Pancreas (tissue), 10 donors: ENCODE measurements at regions not wholly inside any gene's neighbourhood (a gene's known extent, or its start where the extent isn't known, plus 50 kb on each side); places are given as distances from the start of the nearest gene placed in this dataset.

Source experiments
- ATAC-seq, 4 donors: fragments of 200-7000 bp; cut with Tn5 transposase; one replicate each; pipeline versions ENCODE4 v1.8.0 to v1.9.1; 2020; ENCODE audit warnings: mild to moderate bottlenecking in 4 of 4, moderate library complexity in 4 of 4
- DNase-seq, 6 donors: peaks; one replicate each; pipeline ENCODE4 v3.0.0-alpha.2; 2020
- FAIRE-seq: peaks from 2 replicates; lab custom pipeline; 2012; peaks lifted over from hg19 to GRCh38; lab: Jason Lieb, UNC
- H3K27ac ChIP-seq, 4 donors: fragments of 200-600 bp; sonication (generic); 1 replicate in 3 of 4; 2 replicates in 1 of 4; pipeline versions ENCODE4 v1.5.0 to v1.8.0; 2020
- H3K27me3 ChIP-seq, 4 donors: fragments of 200-600 bp; one replicate each; pipeline ENCODE4 v1.8.0; 2021
- H3K36me3 ChIP-seq, 3 donors: fragments of 200-600 bp; sonication (generic) in 1 of 3; one replicate each; pipeline versions ENCODE4 v1.5.0 to v1.8.0; 2020 to 2021
- H3K4me1 ChIP-seq, 3 donors: fragments of 200-600 bp; one replicate each; pipeline ENCODE4 v1.8.0; 2021
- H3K4me3 ChIP-seq, 4 donors: fragments of 200-600 bp; sonication (generic) in 2 of 4; one replicate each; pipeline versions ENCODE4 v1.5.0 to v1.8.0; 2020 to 2021
- H3K9me3 ChIP-seq, 4 donors: fragments of 200-600 bp; one replicate each; pipeline ENCODE4 v1.8.0; 2021
- WGBS, 2 donors: extraction: QIAGEN DNeasy Blood & Tissue Kit; methylation state at CpG; one replicate each; pipeline ENCODE4 v1.1.7; 2013; 5-methylcytosine and 5-hydroxymethylcytosine counted together
- intact Hi-C, 3 donors: fragments of 100-400 bp; cut with DNase I; formaldehyde crosslinking; loops; one replicate each; pipeline versions ENCODE4 v1.11.1 to v1.14.2; 2022
- TF ChIP-seq, protein P1 (sequence below), 4 donors: fragments of 200-600 bp; sonication (generic) in 3 of 4; IDR thresholded peaks; one replicate each; pipeline versions ENCODE4 v1.5.0 to v1.8.0; 2021; ENCODE audit warnings: antibody characterized with exemption in 4 of 4
- donor health status: healthy with polysubstance abuse.
- donor health status: DM: no; HTN: no; CAD: no; lungs with moderate emphysema.
- donor health status: DM: no; HTN: no; CAD: no.
- donor health status: control.
- donor health status: control.
- donor health status: Bipolar disorder and iron deficiency.
- donor health status: DM: yes; HTN: yes; CAD: no.
- donor health status: DM: no; HTN: no; CAD: no.
- donor health status: DM: no; HTN: no; CAD: no.
- donor health status: DM: yes; HTN: yes; CAD: no.

GRCh38 chr13:111994578-111994977 is 72.4 kb upstream of the SOX1 start:
- DNase-seq, result no peak
- intact Hi-C loops, result no loop called here
- FAIRE-seq, result no peak
- no peak for ATAC-seq
- TF ChIP-seq, protein P1, sequence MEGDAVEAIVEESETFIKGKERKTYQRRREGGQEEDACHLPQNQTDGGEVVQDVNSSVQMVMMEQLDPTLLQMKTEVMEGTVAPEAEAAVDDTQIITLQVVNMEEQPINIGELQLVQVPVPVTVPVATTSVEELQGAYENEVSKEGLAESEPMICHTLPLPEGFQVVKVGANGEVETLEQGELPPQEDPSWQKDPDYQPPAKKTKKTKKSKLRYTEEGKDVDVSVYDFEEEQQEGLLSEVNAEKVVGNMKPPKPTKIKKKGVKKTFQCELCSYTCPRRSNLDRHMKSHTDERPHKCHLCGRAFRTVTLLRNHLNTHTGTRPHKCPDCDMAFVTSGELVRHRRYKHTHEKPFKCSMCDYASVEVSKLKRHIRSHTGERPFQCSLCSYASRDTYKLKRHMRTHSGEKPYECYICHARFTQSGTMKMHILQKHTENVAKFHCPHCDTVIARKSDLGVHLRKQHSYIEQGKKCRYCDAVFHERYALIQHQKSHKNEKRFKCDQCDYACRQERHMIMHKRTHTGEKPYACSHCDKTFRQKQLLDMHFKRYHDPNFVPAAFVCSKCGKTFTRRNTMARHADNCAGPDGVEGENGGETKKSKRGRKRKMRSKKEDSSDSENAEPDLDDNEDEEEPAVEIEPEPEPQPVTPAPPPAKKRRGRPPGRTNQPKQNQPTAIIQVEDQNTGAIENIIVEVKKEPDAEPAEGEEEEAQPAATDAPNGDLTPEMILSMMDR (IDR thresholded peaks at IDR 0.05), result no peak
- Histone ChIP-seq H3K4me3 (no peak overlapping the region), H3K27ac (no peak overlapping the region), H3K36me3 (no peaks in the 10 kb centered on the region), H3K27me3 (peaks cover 0 to 15% (median 0%) of the 10 kb centered on the region in 4 donors), H3K9me3 (no peaks in the 10 kb centered on the region), H3K4me1 (no peaks in the 10 kb centered on the region)
- WGBS, 2 donors, result 56 to 70% methylated on average over 11 of the region's 11 CpGs

DNA sequence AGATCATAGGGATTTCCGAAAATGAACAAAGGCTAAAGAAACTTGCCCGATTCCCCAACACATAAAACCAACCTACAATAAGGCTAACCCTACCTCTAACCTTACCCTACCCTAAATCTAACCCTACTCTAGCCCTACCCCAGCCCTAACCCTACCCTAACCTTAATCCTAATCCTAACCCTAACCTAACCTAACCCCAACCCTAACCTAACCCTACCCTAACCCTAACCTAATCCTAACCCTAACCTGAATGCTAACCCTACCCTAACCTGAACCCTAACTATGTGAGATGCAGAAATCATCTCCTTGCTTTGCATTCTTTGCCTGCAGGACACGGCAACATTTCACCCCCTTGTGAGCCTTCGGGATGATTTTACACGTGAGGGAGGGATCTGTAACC is 67.6 kb upstream of the SOX1 start:
- Histone ChIP-seq H3K9me3 (no peaks in the 10 kb centered on the region), H3K4me1 (no peaks in the 10 kb centered on the region), H3K36me3 (no peaks in the 10 kb centered on the region), H3K4me3 (no peak overlapping the region), H3K27ac (no peak overlapping the region), H3K27me3 (peaks cover 0 to 15% (median 0%) of the 10 kb centered on the region in 4 donors)
- no peak for FAIRE-seq
- DNase-seq, result no peak
- 52 to 70% methylated on average over 5 of the region's 5 CpGs for WGBS, 2 donors
- TF ChIP-seq, protein P1 (IDR thresholded peaks at IDR 0.05), result no peak
- intact Hi-C loops, result no loop called here
- no peak for ATAC-seq

DNA sequence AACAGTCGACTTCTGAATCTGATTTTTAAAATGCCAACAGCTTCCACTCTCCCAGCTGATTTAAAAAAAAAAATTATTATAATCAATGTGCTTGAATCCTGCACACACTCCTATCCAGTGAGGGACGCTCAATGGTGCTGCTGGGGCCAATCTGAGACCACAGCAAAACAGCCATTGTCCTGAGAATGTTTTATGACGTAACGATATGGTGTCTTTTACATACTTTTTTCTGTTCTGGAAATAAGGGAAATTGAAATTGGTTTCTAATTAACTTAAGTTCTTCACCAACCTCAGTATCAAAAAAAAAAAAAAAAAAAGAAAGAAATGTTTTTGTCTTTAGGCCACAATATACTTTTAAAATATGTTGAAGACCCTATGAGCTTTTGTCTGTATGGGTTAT is 66.1 kb upstream of the SOX1 start:
- no peak for DNase-seq
- Histone ChIP-seq H3K36me3 (no peaks in the 10 kb centered on the region), H3K4me1 (no peaks in the 10 kb centered on the region), H3K4me3 (no peak overlapping the region), H3K27me3 (peaks cover 0 to 18% (median 0%) of the 10 kb centered on the region in 4 donors), H3K27ac (no peak overlapping the region), H3K9me3 (no peaks in the 10 kb centered on the region)
- no peak for FAIRE-seq
- intact Hi-C loops, result no loop called here
- 74 to 87% methylated on average over 4 of the region's 4 CpGs for WGBS, 2 donors
- TF ChIP-seq, protein P1 (IDR thresholded peaks at IDR 0.05), result no peak
- ATAC-seq, result no peak

GRCh38 chr13:112001571-112001970 is 65.4 kb upstream of the SOX1 start:
- ATAC-seq, result no peak
- Histone ChIP-seq H3K27ac (no peak overlapping the region), H3K9me3 (no peaks in the 10 kb centered on the region), H3K4me3 (no peak overlapping the region), H3K36me3 (no peaks in the 10 kb centered on the region), H3K4me1 (no peaks in the 10 kb centered on the region), H3K27me3 (peaks cover 0 to 16% (median 0%) of the 10 kb centered on the region in 4 donors)
- TF ChIP-seq, protein P1 (IDR thresholded peaks at IDR 0.05), result no peak
- FAIRE-seq, result no peak
- no peak for DNase-seq
- 76 to 88% methylated on average over 5 of the region's 5 CpGs for WGBS, 2 donors
- intact Hi-C loops, result no loop called here

DNA sequence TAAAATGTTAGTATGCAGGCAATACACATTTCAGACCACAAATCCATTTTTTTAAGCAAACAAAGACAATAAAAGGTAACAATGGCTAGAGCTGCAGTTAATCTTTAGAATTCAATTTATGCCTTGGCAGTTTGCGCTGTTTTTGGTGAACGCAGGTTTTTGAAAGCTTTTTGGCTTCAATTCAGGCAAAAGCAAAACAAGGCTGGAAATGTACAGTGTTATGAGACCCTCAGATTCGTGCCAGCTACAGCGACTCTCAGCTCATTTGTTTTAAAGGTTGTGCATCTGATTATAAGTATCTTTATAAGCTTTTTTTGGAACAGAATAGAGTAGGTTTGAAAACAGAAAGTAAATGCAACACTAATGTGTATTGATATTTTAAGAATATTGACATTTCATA is 63.6 kb upstream of the SOX1 start:
- Histone ChIP-seq H3K27me3 (peaks cover 0 to 3% (median 0%) of the 10 kb centered on the region in 4 donors), H3K27ac (no peak overlapping the region), H3K4me1 (no peaks in the 10 kb centered on the region), H3K4me3 (no peak overlapping the region), H3K36me3 (no peaks in the 10 kb centered on the region), H3K9me3 (no peaks in the 10 kb centered on the region)
- no peak for ATAC-seq
- intact Hi-C loops, result no loop called here
- FAIRE-seq, result no peak
- DNase-seq, result no peak
- TF ChIP-seq, protein P1 (IDR thresholded peaks at IDR 0.05), result no peak
- WGBS, 2 donors, result 62 to 74% methylated on average over 4 of the region's 4 CpGs
